ENCODE measurements at regions not wholly inside any gene's neighbourhood (a gene's known extent, or its start where the extent isn't known, plus 50 kb on each side); places are given as distances from the start of the nearest gene placed in this dataset.

- TF ChIP-seq STAT1 (IDR thresholded peaks at IDR 0.05; ENCODE audit: unreplicated experiment) (no peak), EZH2 (IDR thresholded peaks at IDR 0.05; ENCODE audit: low read depth, unreplicated experiment) (no peak), CREB1 (CRISPR knock-in tag; IDR thresholded peaks at IDR 0.05; ENCODE audit: low read depth) (no peak), EZH2phosphoT487 (IDR thresholded peaks at IDR 0.05; ENCODE audit: unreplicated experiment) (no peak), JUNB (IDR thresholded peaks at IDR 0.05; ENCODE audit: unreplicated experiment) (no peak), POLR2AphosphoS5 (IDR thresholded peaks at IDR 0.05; ENCODE audit: low read depth) (no peak), ZNF331 (CRISPR knock-in tag; IDR thresholded peaks at IDR 0.05; ENCODE audit: low read depth) (no peak), ZNF114 (CRISPR knock-in tag; IDR thresholded peaks at IDR 0.05) (no peak)
- TF ChIP-seq, protein P1, sequence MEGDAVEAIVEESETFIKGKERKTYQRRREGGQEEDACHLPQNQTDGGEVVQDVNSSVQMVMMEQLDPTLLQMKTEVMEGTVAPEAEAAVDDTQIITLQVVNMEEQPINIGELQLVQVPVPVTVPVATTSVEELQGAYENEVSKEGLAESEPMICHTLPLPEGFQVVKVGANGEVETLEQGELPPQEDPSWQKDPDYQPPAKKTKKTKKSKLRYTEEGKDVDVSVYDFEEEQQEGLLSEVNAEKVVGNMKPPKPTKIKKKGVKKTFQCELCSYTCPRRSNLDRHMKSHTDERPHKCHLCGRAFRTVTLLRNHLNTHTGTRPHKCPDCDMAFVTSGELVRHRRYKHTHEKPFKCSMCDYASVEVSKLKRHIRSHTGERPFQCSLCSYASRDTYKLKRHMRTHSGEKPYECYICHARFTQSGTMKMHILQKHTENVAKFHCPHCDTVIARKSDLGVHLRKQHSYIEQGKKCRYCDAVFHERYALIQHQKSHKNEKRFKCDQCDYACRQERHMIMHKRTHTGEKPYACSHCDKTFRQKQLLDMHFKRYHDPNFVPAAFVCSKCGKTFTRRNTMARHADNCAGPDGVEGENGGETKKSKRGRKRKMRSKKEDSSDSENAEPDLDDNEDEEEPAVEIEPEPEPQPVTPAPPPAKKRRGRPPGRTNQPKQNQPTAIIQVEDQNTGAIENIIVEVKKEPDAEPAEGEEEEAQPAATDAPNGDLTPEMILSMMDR (conservative IDR thresholded peaks at IDR 0.05; ENCODE audit: low read depth in 2 of 2): no peak
- TF ChIP-seq, protein P2, sequence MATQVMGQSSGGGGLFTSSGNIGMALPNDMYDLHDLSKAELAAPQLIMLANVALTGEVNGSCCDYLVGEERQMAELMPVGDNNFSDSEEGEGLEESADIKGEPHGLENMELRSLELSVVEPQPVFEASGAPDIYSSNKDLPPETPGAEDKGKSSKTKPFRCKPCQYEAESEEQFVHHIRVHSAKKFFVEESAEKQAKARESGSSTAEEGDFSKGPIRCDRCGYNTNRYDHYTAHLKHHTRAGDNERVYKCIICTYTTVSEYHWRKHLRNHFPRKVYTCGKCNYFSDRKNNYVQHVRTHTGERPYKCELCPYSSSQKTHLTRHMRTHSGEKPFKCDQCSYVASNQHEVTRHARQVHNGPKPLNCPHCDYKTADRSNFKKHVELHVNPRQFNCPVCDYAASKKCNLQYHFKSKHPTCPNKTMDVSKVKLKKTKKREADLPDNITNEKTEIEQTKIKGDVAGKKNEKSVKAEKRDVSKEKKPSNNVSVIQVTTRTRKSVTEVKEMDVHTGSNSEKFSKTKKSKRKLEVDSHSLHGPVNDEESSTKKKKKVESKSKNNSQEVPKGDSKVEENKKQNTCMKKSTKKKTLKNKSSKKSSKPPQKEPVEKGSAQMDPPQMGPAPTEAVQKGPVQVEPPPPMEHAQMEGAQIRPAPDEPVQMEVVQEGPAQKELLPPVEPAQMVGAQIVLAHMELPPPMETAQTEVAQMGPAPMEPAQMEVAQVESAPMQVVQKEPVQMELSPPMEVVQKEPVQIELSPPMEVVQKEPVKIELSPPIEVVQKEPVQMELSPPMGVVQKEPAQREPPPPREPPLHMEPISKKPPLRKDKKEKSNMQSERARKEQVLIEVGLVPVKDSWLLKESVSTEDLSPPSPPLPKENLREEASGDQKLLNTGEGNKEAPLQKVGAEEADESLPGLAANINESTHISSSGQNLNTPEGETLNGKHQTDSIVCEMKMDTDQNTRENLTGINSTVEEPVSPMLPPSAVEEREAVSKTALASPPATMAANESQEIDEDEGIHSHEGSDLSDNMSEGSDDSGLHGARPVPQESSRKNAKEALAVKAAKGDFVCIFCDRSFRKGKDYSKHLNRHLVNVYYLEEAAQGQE (IDR thresholded peaks at IDR 0.05; ENCODE audit: unreplicated experiment): no peak
- TF ChIP-seq, protein P3, sequence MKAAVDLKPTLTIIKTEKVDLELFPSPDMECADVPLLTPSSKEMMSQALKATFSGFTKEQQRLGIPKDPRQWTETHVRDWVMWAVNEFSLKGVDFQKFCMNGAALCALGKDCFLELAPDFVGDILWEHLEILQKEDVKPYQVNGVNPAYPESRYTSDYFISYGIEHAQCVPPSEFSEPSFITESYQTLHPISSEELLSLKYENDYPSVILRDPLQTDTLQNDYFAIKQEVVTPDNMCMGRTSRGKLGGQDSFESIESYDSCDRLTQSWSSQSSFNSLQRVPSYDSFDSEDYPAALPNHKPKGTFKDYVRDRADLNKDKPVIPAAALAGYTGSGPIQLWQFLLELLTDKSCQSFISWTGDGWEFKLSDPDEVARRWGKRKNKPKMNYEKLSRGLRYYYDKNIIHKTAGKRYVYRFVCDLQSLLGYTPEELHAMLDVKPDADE (IDR thresholded peaks at IDR 0.05): no peak
- TF ChIP-seq, protein P4, sequence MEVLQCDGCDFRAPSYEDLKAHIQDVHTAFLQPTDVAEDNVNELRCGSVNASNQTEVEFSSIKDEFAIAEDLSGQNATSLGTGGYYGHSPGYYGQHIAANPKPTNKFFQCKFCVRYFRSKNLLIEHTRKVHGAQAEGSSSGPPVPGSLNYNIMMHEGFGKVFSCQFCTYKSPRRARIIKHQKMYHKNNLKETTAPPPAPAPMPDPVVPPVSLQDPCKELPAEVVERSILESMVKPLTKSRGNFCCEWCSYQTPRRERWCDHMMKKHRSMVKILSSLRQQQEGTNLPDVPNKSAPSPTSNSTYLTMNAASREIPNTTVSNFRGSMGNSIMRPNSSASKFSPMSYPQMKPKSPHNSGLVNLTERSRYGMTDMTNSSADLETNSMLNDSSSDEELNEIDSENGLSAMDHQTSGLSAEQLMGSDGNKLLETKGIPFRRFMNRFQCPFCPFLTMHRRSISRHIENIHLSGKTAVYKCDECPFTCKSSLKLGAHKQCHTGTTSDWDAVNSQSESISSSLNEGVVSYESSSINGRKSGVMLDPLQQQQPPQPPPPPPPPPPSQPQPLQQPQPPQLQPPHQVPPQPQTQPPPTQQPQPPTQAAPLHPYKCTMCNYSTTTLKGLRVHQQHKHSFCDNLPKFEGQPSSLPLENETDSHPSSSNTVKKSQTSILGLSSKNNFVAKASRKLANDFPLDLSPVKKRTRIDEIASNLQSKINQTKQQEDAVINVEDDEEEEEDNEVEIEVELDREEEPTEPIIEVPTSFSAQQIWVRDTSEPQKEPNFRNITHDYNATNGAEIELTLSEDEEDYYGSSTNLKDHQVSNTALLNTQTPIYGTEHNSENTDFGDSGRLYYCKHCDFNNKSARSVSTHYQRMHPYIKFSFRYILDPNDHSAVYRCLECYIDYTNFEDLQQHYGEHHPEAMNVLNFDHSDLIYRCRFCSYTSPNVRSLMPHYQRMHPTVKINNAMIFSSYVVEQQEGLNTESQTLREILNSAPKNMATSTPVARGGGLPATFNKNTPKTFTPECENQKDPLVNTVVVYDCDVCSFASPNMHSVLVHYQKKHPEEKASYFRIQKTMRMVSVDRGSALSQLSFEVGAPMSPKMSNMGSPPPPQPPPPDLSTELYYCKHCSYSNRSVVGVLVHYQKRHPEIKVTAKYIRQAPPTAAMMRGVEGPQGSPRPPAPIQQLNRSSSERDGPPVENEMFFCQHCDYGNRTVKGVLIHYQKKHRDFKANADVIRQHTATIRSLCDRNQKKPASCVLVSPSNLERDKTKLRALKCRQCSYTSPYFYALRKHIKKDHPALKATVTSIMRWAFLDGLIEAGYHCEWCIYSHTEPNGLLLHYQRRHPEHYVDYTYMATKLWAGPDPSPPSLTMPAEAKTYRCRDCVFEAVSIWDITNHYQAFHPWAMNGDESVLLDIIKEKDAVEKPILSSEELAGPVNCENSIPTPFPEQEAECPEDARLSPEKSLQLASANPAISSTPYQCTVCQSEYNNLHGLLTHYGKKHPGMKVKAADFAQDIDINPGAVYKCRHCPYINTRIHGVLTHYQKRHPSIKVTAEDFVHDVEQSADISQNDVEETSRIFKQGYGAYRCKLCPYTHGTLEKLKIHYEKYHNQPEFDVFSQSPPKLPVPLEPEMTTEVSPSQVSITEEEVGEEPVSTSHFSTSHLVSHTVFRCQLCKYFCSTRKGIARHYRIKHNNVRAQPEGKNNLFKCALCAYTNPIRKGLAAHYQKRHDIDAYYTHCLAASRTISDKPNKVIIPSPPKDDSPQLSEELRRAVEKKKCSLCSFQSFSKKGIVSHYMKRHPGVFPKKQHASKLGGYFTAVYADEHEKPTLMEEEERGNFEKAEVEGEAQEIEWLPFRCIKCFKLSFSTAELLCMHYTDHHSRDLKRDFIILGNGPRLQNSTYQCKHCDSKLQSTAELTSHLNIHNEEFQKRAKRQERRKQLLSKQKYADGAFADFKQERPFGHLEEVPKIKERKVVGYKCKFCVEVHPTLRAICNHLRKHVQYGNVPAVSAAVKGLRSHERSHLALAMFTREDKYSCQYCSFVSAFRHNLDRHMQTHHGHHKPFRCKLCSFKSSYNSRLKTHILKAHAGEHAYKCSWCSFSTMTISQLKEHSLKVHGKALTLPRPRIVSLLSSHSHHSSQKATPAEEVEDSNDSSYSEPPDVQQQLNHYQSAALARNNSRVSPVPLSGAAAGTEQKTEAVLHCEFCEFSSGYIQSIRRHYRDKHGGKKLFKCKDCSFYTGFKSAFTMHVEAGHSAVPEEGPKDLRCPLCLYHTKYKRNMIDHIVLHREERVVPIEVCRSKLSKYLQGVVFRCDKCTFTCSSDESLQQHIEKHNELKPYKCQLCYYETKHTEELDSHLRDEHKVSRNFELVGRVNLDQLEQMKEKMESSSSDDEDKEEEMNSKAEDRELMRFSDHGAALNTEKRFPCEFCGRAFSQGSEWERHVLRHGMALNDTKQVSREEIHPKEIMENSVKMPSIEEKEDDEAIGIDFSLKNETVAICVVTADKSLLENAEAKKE (CRISPR knock-in tag; IDR thresholded peaks at IDR 0.05): no peak
Measured at GRCh38 chr10:106078895-106079576, 1085.5 kb downstream of the SORCS1 start.

Measured in GM23338 (cell line).